GM21528 (cell line): ENCODE measurements at regions not wholly inside any gene's neighbourhood (a gene's known extent, or its start where the extent isn't known, plus 50 kb on each side); places are given as distances from the start of the nearest gene placed in this dataset.
"Not testable (repeated sequence)": the region's sequence is repeated elsewhere in the genome, so short reads cannot be mapped to it uniquely, and the experiment has no call there.

Source experiments
- ATAC-seq: cut with Tn5 transposase; IDR thresholded peaks from one replicate; pipeline ENCODE4 v1.9.1; 2021; ENCODE audit warnings: mild to moderate bottlenecking, moderate library complexity; ENCODE audit not compliant: unreplicated experiment, low FRiP score

DNA sequence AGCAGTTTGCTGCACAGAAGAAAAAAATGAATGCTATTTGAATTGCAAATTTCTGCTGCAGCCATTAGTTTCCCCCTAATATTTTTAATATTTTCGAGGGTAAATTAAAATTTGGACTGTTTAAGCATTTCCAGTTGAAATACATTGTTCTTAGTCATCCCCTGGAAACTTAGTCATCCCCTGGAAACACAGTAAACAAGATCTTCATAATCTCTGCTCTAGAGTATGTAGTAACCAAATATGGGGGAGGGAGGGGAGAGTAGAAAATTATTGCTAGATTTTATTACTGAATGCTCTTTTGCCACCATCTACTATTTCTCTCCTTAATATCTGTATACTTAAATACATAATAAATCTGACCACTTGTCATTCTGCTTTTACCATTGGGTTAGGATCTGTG is 1053.3 kb downstream of the SORCS1 start:
- ATAC-seq = no peak

DNA sequence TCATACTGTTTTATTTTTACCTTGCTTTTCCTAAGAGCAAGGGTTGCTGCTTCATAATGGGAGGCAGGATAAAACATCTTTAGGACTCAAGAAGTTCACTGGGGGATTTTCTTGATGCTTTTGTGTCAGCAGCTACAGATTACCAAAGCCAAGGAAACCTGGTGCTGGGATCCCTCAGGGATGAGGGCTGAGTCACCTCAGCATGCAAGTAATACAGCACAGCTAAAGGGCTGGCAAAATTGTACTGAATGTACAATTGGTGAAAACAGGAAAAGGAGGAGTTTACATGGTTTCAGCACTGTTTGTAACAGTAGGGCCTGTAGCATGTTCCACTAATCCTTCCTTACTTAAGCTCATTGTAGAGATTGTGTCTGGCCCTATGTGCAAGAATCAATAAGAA is 1056.8 kb downstream of the SORCS1 start:
- no peak for ATAC-seq

DNA sequence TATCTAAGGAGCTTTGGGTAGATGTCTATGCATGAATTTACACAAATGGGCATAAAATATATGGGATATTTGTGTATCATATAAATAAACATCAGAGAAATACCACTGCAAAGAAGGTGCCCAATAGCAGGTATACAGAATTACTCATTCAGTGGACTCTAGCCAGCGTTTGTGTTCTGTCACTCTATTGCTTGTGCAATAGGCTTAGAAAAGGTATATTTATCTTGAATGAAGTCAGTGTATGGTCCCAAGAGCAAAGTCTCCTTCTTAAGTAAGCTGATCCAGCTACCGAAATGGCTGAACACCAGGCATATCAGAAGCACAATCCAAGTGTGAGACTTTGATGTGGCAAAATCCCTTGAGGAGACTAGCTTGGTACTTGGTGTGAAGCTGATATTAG is 1058.4 kb downstream of the SORCS1 start:
- no peak for ATAC-seq

DNA sequence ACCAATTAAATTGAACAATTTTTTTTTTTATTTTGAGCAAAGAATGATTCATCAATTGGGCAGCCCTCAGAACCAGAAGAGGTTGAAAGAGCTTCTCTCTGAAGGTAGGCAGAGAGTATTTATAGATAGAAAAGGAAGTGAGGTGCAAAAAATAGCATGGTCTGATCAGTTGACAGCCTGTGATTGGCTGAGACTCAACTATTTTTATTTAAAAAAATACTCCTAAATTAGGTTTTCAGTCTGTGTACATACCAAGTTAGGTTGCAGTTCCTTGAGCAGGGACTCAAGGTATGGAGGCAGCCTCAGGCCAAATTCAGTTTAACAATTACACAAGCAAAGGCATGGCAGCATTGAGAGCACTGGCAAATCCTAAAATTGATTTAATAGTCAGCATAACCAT is 1074.7 kb downstream of the SORCS1 start:
- no peak for ATAC-seq

DNA sequence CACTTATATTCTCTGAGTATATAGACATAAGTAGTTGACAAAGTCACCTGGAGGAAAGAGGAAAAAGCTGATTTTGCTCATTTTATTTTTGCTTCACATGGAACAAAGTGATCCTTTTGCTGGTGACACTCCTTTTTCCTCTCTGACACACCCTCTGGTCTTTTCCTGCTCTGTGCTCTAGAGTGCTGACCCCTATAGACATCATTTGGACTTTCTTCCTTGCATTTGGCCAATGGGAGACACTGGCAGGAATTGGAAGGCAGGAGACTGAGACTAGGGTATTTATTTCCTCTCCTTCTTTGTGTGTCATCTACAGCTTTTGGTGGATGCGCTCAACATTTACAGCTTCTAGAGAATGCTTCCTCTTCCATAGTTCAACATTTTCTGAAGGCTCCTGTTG is 1078.1 kb downstream of the SORCS1 start:
- ATAC-seq = no peak

- ATAC-seq = no peak
These were observed 1080.9 kb downstream of the SORCS1 start for GRCh38 chr10:106083572-106083971.

GRCh38 chr10:106082865-106083264 is 1081.6 kb downstream of the SORCS1 start:
- ATAC-seq = no peak

GRCh38 chr10:106078895-106079576 is 1085.5 kb downstream of the SORCS1 start:
- no peak for ATAC-seq

GRCh38 chr10:106076496-106076895 is 1088.0 kb downstream of the SORCS1 start:
- ATAC-seq = no peak

- no peak for ATAC-seq
These were observed 1111.4 kb downstream of the SORCS1 start for GRCh38 chr10:106053061-106053460.

- no peak for ATAC-seq
These were observed 1120.0 kb downstream of the SORCS1 start for GRCh38 chr10:106044503-106044902.

- no peak for ATAC-seq
These were observed 1120.6 kb downstream of the SORCS1 start for GRCh38 chr10:106043863-106044262.

- no peak for ATAC-seq
These were observed 1126.3 kb downstream of the SORCS1 start for GRCh38 chr10:106038246-106038645.

DNA sequence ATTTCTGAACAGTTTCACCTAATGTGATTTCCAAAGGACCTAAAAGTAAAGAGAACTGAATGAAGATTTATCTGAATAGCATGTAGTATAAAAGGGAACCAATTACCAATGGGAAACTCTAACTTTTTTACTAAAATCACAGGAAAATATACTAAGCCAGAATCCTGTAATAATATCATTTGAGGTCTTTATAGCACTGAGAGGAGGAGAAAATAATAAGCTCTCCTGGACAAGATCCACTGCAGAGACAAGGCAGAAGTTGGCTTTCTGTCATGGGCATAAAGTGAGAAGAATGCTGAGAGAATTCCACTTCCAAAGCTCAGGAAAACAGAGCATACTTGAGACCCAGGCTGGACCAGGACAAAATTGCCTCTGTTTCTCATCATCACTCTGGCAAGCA is 1131.4 kb downstream of the SORCS1 start:
- no peak for ATAC-seq

DNA sequence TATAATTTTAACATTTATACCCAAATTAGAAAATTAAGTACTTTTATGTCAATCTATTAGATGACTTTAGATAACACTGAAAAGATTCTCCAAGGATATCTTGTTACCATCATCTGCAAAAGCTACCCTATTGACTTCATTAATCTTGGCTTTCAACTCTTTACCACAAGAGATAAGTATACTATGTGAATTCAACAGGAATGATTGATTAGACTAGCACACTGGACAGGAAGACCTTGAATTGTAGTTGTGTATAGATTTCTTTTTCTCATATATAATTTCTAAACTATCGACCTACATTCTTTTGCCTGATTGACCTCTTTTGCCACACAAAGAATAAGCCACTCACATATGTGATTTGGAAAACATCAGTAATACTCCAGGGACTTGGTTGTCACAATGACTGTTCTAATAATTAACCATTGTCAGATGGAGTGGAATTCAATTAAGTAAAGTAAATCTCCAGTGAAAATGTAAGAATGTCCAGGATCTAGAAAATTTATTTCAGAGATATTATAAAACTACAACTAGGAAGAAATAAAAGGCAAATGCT is 1132.0 kb downstream of the SORCS1 start:
- ATAC-seq = no peak

- ATAC-seq = no peak
These were observed 1137.3 kb downstream of the SORCS1 start for GRCh38 chr10:106027240-106027639.

DNA sequence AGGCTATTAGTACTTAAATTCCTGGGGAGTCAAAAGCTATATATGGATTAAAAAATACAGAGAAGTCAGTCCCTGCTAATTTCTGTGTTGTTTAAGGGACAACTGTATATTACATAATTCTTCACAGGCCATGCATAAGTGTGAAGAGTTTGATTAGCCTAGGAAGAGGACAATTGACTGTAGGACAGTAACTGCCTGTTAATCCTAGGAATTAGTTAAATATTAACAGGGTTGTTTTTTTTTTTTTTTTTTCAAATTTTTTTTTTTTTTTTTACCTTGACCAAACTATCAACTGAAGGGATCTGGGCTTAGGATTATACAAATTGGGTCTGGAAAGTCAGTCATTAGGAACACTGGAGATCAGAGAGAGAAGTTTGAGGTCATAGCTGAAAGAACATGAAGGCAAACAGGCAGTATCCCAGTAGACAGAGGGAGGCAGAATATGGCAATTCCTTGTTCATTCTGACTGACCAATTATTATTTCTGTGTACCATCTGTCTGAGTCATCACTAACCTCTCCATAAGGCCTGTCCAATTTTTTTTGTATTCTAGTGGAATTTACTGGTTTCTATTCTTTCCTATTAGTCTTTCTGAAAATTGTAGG is 1139.2 kb downstream of the SORCS1 start:
- ATAC-seq = no peak

DNA sequence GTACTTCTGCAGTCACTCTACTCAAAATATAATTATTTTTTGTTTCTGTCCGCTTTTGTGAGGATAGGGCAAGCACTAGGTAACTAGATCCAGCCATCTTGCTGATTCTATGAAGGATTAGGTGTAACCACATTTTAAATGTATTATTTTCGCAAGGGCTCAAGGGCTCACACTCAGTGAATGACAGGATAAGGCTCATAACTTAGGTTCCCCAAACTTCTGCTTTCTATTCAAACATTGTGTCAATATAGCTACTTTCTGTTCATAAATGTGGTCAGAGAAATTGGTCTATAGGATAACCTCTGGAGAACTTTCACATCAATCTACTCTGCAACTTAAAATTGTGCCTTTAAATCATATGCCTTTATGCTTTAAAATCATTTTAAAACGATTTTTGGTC is 1141.2 kb downstream of the SORCS1 start:
- ATAC-seq = no peak

GRCh38 chr10:106019559-106019958 is 1144.9 kb downstream of the SORCS1 start:
- not testable (repeated sequence) for ATAC-seq

DNA sequence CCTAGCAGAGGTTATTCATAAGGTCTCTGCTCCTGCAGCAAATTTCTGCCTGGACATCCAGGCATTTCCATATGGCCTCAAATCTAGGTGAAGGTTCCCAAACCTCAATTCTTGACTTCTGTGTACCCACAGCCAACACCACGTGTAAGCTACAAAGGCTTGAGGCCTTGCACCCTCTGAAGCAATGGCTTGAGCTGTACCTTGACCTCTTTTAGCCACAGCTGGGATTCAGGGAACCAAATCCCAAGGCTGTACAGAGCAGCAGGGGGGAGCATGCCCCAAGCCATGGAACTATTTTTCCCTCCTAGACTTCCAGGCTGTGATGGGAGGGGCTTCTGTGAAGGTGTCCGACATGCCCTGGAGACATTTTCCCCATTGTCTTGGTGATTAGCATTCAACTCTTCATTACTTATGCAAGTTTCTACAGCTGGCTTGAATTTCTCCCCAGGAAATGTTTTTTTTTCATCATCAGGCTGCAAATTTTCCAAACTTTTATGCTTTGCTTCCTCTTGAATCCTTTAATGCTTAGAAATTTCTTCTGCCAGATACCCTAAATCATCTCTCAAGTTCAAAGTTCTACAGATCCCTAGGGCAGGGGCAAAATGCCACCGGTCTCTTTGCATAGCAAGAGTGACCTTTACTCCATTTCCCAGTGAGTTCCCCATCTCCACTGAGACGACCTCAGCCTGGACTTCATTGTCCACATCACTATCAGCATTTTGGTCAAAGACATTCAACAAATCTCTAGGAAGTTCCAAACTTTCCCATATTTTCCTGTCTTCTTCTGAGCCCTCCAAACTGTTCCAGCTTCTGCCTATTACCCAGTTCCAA is 1148.9 kb downstream of the SORCS1 start:
- ATAC-seq = not testable (repeated sequence)

DNA sequence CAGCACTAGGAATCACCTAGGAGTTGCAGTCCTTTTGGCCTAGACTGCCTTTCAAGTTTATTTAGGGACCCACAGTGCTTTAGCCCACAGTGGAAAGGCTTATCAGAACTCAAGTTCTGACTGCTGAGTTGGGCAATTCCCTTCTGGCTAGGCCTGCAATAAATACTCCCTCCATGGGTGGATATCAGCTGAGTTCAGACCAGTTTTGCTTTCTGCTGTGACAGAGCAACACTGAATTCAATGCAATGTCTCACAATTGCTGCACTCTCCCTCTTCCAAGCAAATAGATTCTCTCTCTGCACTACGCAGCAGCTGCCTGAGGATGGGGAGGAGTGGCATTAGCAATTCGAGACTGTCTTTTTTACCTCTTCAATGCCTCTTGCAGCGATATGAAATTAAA is 1153.3 kb downstream of the SORCS1 start:
- ATAC-seq = no peak
